ENCODE measurements at regions not wholly inside any gene's neighbourhood (a gene's known extent, or its start where the extent isn't known, plus 50 kb on each side); places are given as distances from the start of the nearest gene placed in this dataset.

DNA sequence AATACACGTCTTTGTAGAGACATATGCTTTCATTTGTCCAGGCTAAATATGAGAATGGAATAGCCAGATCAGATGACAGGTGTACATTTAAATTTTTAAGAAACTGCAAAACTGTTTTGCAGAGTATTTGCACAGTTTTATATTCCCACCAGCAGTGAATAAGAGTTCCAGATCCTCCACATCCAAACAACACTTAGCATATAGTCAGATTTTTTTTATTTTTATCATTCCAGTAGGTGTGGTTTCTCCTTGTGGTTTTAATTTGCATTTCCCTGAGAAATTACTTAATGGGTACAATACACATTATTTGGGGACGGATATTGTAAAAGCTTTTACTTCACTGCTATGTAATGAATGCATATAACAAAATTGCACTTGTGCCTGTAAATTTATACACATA, 56.7 kb upstream of the IRF2 start:
- no peak for TF ChIP-seq CTCF (conservative IDR thresholded peaks at IDR 0.05; ENCODE audit: low read depth, low read length)
- no peak overlapping the region for H3K4me3 ChIP-seq (ENCODE audit: low read depth, low read length)
- DNase-seq (ENCODE audit: low read depth): no peak

DNA sequence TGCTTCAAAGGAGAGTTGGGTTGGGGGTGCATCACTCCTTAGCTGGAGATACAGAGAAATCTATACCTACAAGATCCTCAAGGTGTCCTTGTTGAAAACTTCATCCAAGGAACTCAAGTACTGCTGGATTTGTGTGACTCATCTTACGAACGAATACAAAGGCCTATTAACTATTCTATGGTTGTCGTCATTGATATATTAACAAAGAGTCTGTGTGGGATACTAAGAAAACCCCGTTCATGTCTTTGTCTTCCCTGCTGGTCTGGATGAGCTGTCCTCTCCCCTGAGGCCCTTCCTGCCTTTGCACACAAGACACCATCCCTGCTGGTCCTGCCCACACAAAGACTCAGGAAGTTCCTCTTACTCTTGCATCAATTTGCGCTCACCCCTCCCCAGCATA, 54.9 kb upstream of the IRF2 start:
- H3K4me3 ChIP-seq (ENCODE audit: low read depth, low read length): no peak overlapping the region
- no peak for DNase-seq (ENCODE audit: low read depth)
- TF ChIP-seq CTCF (conservative IDR thresholded peaks at IDR 0.05; ENCODE audit: low read depth, low read length): no peak

DNA sequence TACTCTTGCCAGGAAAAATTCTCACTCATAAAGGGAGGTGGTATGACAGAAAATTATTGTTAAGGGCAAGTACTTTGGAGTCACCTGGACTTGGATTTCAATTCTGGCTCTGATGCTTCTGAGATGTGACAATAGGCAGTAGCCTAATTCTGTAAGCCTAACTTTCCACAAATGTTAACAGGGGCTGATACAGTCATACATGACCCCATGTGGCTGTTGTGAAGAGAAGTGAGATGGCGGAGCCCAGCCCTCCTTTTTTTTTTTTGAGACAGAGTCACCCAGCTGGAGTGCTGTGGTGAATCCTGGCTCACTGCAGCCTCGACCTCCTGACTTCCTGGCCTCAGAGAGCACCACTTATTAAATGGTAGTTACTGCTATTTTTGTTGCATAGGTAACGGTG, 54.4 kb upstream of the IRF2 start:
- no peak for DNase-seq (ENCODE audit: low read depth)
- TF ChIP-seq CTCF (conservative IDR thresholded peaks at IDR 0.05; ENCODE audit: low read depth, low read length): no peak

GRCh38 chr4:184528051-184528450, 53.7 kb upstream of the IRF2 start:
- no peak for DNase-seq (ENCODE audit: low read depth)
- H3K4me3 ChIP-seq (ENCODE audit: low read depth, low read length): no peak overlapping the region
- no peak for TF ChIP-seq CTCF (conservative IDR thresholded peaks at IDR 0.05; ENCODE audit: low read depth, low read length)

More for the DNA sequence above, 54.4 kb upstream of the IRF2 start:
- no peak overlapping the region for H3K4me3 ChIP-seq (ENCODE audit: low read depth, low read length)

DNA sequence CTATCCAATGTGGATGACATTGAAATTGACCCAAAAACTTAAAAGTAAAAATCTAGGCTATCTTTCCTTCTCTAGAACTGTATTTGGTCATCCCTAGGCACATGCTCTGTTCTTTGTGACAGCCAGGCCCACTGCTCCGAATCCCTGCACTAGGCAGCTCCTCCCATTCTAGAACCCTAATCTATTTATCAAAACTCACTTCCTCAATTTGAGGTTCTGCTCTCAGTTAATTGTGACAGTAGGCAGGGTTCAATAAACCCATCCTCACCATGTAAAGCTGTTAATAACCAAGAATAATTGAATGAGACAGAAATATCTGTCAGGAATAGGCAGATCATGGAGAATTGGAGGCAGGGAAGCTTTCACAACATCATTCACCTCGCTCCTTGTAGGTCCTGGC, 51.9 kb upstream of the IRF2 start:
- DNase-seq (ENCODE audit: low read depth): no peak
- TF ChIP-seq CTCF (conservative IDR thresholded peaks at IDR 0.05; ENCODE audit: low read depth, low read length): no peak

More for the DNA sequence above, 51.9 kb upstream of the IRF2 start:
- H3K4me3 ChIP-seq (ENCODE audit: low read depth, low read length): no peak overlapping the region
